OCI-LY7 (cell line): ENCODE measurements at regions not wholly inside any gene's neighbourhood (a gene's known extent, or its start where the extent isn't known, plus 50 kb on each side); places are given as distances from the start of the nearest gene placed in this dataset.

ENCODE experiments used
- BruUV-seq: library from RNA; stranded (reverse); fragments of 400-500 nt; replicated peaks from 2 replicates; lab custom pipeline; 2021; lab: Mats Ljungman, UMichigan
- CTCF ChIA-PET: fragments of 300-600 bp; sonication (Branson Sonifier 250); formaldehyde crosslinking; loops from one replicate; lab custom pipeline; 2022; ENCODE audit warnings: antibody characterized with exemption; ENCODE audit not compliant: unreplicated experiment; lab: Charles Lee
- POLR2A ChIA-PET: fragments of 300-600 bp; sonication (Branson Sonifier 250); formaldehyde crosslinking; loops from one replicate; lab custom pipeline; 2022; ENCODE audit warnings: antibody characterized with exemption; lab: Charles Lee
- DNase-seq: peaks from one replicate; pipeline ENCODE4 v3.0.0-alpha.2; 2015; ENCODE audit warnings: low spot score
- H2AFZ ChIP-seq: fragments of 200-600 bp; sonication (generic), shearing (Covaris generic); 2 replicates; pipeline ENCODE4 v1.6.1; 2014; ENCODE audit warnings: mild to moderate bottlenecking, antibody characterized with exemption, low read length, moderate library complexity
- H3K27ac ChIP-seq: fragments of 200-600 bp; sonication (generic); 2 replicates; pipeline ENCODE4 v1.5.1; 2014; ENCODE audit warnings: mixed run types, low read depth, mild to moderate bottlenecking, moderate library complexity, low read length, inconsistent platforms; ENCODE audit not compliant: poor library complexity, severe bottlenecking
- H3K36me3 ChIP-seq: fragments of 200-600 bp; sonication (generic); 2 replicates; pipeline ENCODE4 v1.6.1; 2014; ENCODE audit warnings: mild to moderate bottlenecking, antibody characterized with exemption, low read length, moderate library complexity, mixed read lengths; ENCODE audit not compliant: insufficient read depth
- H3K4me1 ChIP-seq: fragments of 200-600 bp; sonication (generic); 2 replicates; pipeline ENCODE4 v1.5.1; 2014; ENCODE audit warnings: mild to moderate bottlenecking, low read length; ENCODE audit not compliant: insufficient read depth, poor library complexity, severe bottlenecking
- H3K4me2 ChIP-seq: fragments of 200-600 bp; sonication (generic); 2 replicates; pipeline ENCODE4 v1.6.1; 2014; ENCODE audit warnings: mild to moderate bottlenecking, low read length
- H3K4me3 ChIP-seq: fragments of 200-600 bp; sonication (generic); 2 replicates; pipeline ENCODE4 v1.5.1; 2014; ENCODE audit warnings: mild to moderate bottlenecking, low read depth, low read length; ENCODE audit not compliant: poor library complexity, severe bottlenecking
- H3K79me2 ChIP-seq: fragments of 200-600 bp; sonication (generic); 2 replicates; pipeline ENCODE4 v1.6.1; 2016; ENCODE audit warnings: low read depth, mild to moderate bottlenecking, low read length, moderate library complexity, mixed read lengths; ENCODE audit not compliant: insufficient read depth
- H3K9me2 ChIP-seq: fragments of 200-600 bp; sonication (generic); 2 replicates; pipeline ENCODE4 v1.6.1; 2016; ENCODE audit warnings: mild to moderate bottlenecking, low read length, mixed read lengths; ENCODE audit not compliant: insufficient read depth
- H3K9me3 ChIP-seq: fragments of 200-600 bp; sonication (generic); 2 replicates; pipeline ENCODE4 v1.6.1; 2014; ENCODE audit warnings: mild to moderate bottlenecking, mixed run types, low read length, mixed read lengths
- H4K20me1 ChIP-seq: fragments of 200-600 bp; sonication (generic); 2 replicates; pipeline ENCODE4 v1.6.1; 2014; ENCODE audit warnings: mild to moderate bottlenecking, antibody characterized with exemption, low read length, moderate library complexity, mixed read lengths; ENCODE audit not compliant: insufficient read depth
- CTCF ChIP-seq: fragments of 200-600 bp; sonication (generic); conservative IDR thresholded peaks from 2 replicates; pipeline ENCODE4 v1.5.1; 2014; ENCODE audit warnings: mild to moderate bottlenecking, antibody characterized with exemption, low read length, moderate library complexity, mixed read lengths
- EZH2phosphoT487 ChIP-seq: fragments of 200-600 bp; sonication (generic); IDR thresholded peaks from 2 replicates; pipeline ENCODE4 v1.6.1; 2018; ENCODE audit warnings: low read depth, borderline replicate concordance, mild to moderate bottlenecking, mixed run types, antibody characterized with exemption, low read length, moderate library complexity, mixed read lengths
- intact Hi-C: fragments of 100-400 bp; cut with micrococcal nuclease; formaldehyde crosslinking; loops from one replicate; pipeline ENCODE4 v1.10.0; 2022; ENCODE audit not compliant: unreplicated experiment

GRCh38 chr12:75974323-75975187 is 57.0 kb downstream of the PHLDA1 start:
- intact Hi-C loops, result no loop called here
- H3K4me3 ChIP-seq, result no peak overlapping the region
- no peaks in the 10 kb centered on the region for H3K9me2 ChIP-seq
- no peaks in the 10 kb centered on the region for H3K36me3 ChIP-seq
- H3K9me3 ChIP-seq, result no peaks in the 10 kb centered on the region
- TF ChIP-seq CTCF (no peak), EZH2phosphoT487 (no peak)
- ChIA-PET POLR2A (interaction anchor here (0.5 to 1.6 kb wide), 5 partner anchors 9 to 26 kb away, joined by 3 to 6 read pairs (median 3); no protein-coding TSS in a partner anchor), CTCF (no interaction called here)
- H3K79me2 ChIP-seq, result no peaks in the 10 kb centered on the region
- peak; percentile 26 for DNase-seq
- no peaks in the 10 kb centered on the region for H4K20me1 ChIP-seq
- H2AFZ ChIP-seq, result peak overlapping the region; percentile 70; the same call in 1 of the 2 replicates
- BruUV-seq, result no TSS peak
- H3K4me1 ChIP-seq, result peaks cover 36% of the 10 kb centered on the region
- no peak overlapping the region for H3K27ac ChIP-seq
- H3K4me2 ChIP-seq, result no peak overlapping the region

- BruUV-seq, result no TSS peak
- intact Hi-C loops, result no loop called here
These were observed 60.3 kb downstream of the PHLDA1 start for GRCh38 chr12:75971253-75971652.

More at GRCh38 chr12:75971253-75971652, 60.3 kb downstream of the PHLDA1 start:
- Histone ChIP-seq H3K4me3 (no peak overlapping the region), H3K4me2 (no peak overlapping the region), H3K4me1 (peaks cover 21% of the 10 kb centered on the region), H2AFZ (no peak overlapping the region), H3K27ac (no peak overlapping the region), H3K9me3 (no peaks in the 10 kb centered on the region), H3K79me2 (no peaks in the 10 kb centered on the region), H3K36me3 (no peaks in the 10 kb centered on the region), H4K20me1 (no peaks in the 10 kb centered on the region), H3K9me2 (no peaks in the 10 kb centered on the region)
- ChIA-PET CTCF (no interaction called here), POLR2A (interaction anchor here (0.7 kb wide), 1 partner anchor 9 kb away, joined by 3 read pairs; no protein-coding TSS in a partner anchor)
- TF ChIP-seq EZH2phosphoT487 (no peak), CTCF (no peak)
- DNase-seq, result no peak
